ENCODE measurements at regions not wholly inside any gene's neighbourhood (a gene's known extent, or its start where the extent isn't known, plus 50 kb on each side); places are given as distances from the start of the nearest gene placed in this dataset.

- no peaks in the 10 kb centered on the region for H3K9me3 ChIP-seq (ENCODE audit: low read length)
- H3K9me3 Mint-ChIP-seq: peaks cover 0 to 11% (median 2%) of the 10 kb centered on the region in 5 donors
- no peaks in the 10 kb centered on the region for H3K36me3 Mint-ChIP-seq
- no peak overlapping the region for H3K4me3 ChIP-seq (ENCODE audit: low read length)
- H3K27ac ChIP-seq (ENCODE audit: low read depth, low read length): no peak overlapping the region
- H3K27me3 ChIP-seq (ENCODE audit: insufficient read depth, low read length, poor library complexity, severe bottlenecking): no peaks in the 10 kb centered on the region
- peaks cover 9 to 17% of the 10 kb centered on the region in 2 donors for H3K27me3 Mint-ChIP-seq
- no peak overlapping the region for H3K27ac Mint-ChIP-seq
- ChIA-PET CTCF (no interaction called here), POLR2A (no interaction called here)
- no peak for DNase-seq
- no peak overlapping the region for H3K4me3 Mint-ChIP-seq
- H3K4me1 ChIP-seq (ENCODE audit: insufficient read depth, low read length): no peaks in the 10 kb centered on the region
- H3K36me3 ChIP-seq (ENCODE audit: insufficient read depth, low read length): no peaks in the 10 kb centered on the region
- peaks cover 0 to 5% (median 0%) of the 10 kb centered on the region in 3 donors for H3K4me1 Mint-ChIP-seq
Measured at GRCh38 chr2:16010951-16011620, 70.7 kb downstream of the MYCN start.

GRCh38 chr2:16010011-16010410, 69.7 kb downstream of the MYCN start:
- H3K27ac Mint-ChIP-seq: no peak overlapping the region
- H3K36me3 ChIP-seq (ENCODE audit: insufficient read depth, low read length): no peaks in the 10 kb centered on the region
- no peaks in the 10 kb centered on the region for H3K4me1 ChIP-seq (ENCODE audit: insufficient read depth, low read length)
- H3K27me3 ChIP-seq (ENCODE audit: insufficient read depth, low read length, poor library complexity, severe bottlenecking): no peaks in the 10 kb centered on the region
- ChIA-PET CTCF (no interaction called here), POLR2A (no interaction called here)
- no peaks in the 10 kb centered on the region for H3K9me3 ChIP-seq (ENCODE audit: low read length)
- peaks cover 0 to 5% (median 0%) of the 10 kb centered on the region in 3 donors for H3K4me1 Mint-ChIP-seq
- peaks cover 0 to 11% (median 3%) of the 10 kb centered on the region in 5 donors for H3K9me3 Mint-ChIP-seq
- peaks cover 13 to 15% of the 10 kb centered on the region in 2 donors for H3K27me3 Mint-ChIP-seq
- H3K4me3 Mint-ChIP-seq: no peak overlapping the region
- DNase-seq: no peak
- H3K36me3 Mint-ChIP-seq: no peaks in the 10 kb centered on the region
- no peak overlapping the region for H3K4me3 ChIP-seq (ENCODE audit: low read length)
- no peak overlapping the region for H3K27ac ChIP-seq (ENCODE audit: low read depth, low read length)

- H3K9me3 ChIP-seq (ENCODE audit: low read length): no peaks in the 10 kb centered on the region
- no peak overlapping the region for H3K4me3 Mint-ChIP-seq
- H3K27me3 Mint-ChIP-seq: peaks cover 11 to 13% of the 10 kb centered on the region in 2 donors
- no peaks in the 10 kb centered on the region for H3K36me3 ChIP-seq (ENCODE audit: insufficient read depth, low read length)
- no peak overlapping the region for H3K4me3 ChIP-seq (ENCODE audit: low read length)
- H3K4me1 Mint-ChIP-seq: peaks cover 0 to 5% (median 0%) of the 10 kb centered on the region in 3 donors
- POLR2A ChIA-PET: no interaction called here
- H3K27me3 ChIP-seq (ENCODE audit: insufficient read depth, low read length, poor library complexity, severe bottlenecking): no peaks in the 10 kb centered on the region
- CTCF ChIA-PET: no interaction called here
- no peaks in the 10 kb centered on the region for H3K36me3 Mint-ChIP-seq
- no peak for DNase-seq
- no peaks in the 10 kb centered on the region for H3K4me1 ChIP-seq (ENCODE audit: insufficient read depth, low read length)
- H3K27ac Mint-ChIP-seq: no peak overlapping the region
- H3K27ac ChIP-seq (ENCODE audit: low read depth, low read length): no peak overlapping the region
- H3K9me3 Mint-ChIP-seq: peaks cover 0 to 9% (median 3%) of the 10 kb centered on the region in 5 donors
Measured at GRCh38 chr2:16009560-16009959, 69.2 kb downstream of the MYCN start.

GRCh38 chr2:16008856-16009255, 68.5 kb downstream of the MYCN start:
- H3K4me1 Mint-ChIP-seq: peaks cover 0 to 5% (median 0%) of the 10 kb centered on the region in 3 donors
- peaks cover 6 to 10% of the 10 kb centered on the region in 2 donors for H3K27me3 Mint-ChIP-seq
- H3K4me1 ChIP-seq (ENCODE audit: insufficient read depth, low read length): no peaks in the 10 kb centered on the region
- no peaks in the 10 kb centered on the region for H3K36me3 Mint-ChIP-seq
- no peak overlapping the region for H3K4me3 Mint-ChIP-seq
- no peak overlapping the region for H3K27ac ChIP-seq (ENCODE audit: low read depth, low read length)
- CTCF ChIA-PET: no interaction called here
- H3K27ac Mint-ChIP-seq: no peak overlapping the region
- H3K9me3 Mint-ChIP-seq: peaks cover 0 to 7% (median 3%) of the 10 kb centered on the region in 5 donors
- H3K27me3 ChIP-seq (ENCODE audit: insufficient read depth, low read length, poor library complexity, severe bottlenecking): no peaks in the 10 kb centered on the region
- no peak overlapping the region for H3K4me3 ChIP-seq (ENCODE audit: low read length)
- POLR2A ChIA-PET: no interaction called here
- DNase-seq: no peak
- H3K36me3 ChIP-seq (ENCODE audit: insufficient read depth, low read length): no peaks in the 10 kb centered on the region
- H3K9me3 ChIP-seq (ENCODE audit: low read length): no peaks in the 10 kb centered on the region

GRCh38 chr2:16008331-16008850, 68.0 kb downstream of the MYCN start:
- peaks cover 2 to 5% of the 10 kb centered on the region in 2 donors for H3K27me3 Mint-ChIP-seq
- Histone ChIP-seq H3K27me3 (ENCODE audit: insufficient read depth, low read length, poor library complexity, severe bottlenecking) (no peaks in the 10 kb centered on the region), H3K4me3 (ENCODE audit: low read length) (no peak overlapping the region), H3K36me3 (ENCODE audit: insufficient read depth, low read length) (no peaks in the 10 kb centered on the region), H3K27ac (ENCODE audit: low read depth, low read length) (no peak overlapping the region), H3K4me1 (ENCODE audit: insufficient read depth, low read length) (no peaks in the 10 kb centered on the region), H3K9me3 (ENCODE audit: low read length) (no peaks in the 10 kb centered on the region)
- no peaks in the 10 kb centered on the region for H3K36me3 Mint-ChIP-seq
- H3K9me3 Mint-ChIP-seq: peaks cover 0 to 8% (median 3%) of the 10 kb centered on the region in 5 donors
- ChIA-PET CTCF (no interaction called here), POLR2A (no interaction called here)
- no peak for DNase-seq
- peaks cover 0 to 2% (median 0%) of the 10 kb centered on the region in 3 donors for H3K4me1 Mint-ChIP-seq
- H3K27ac Mint-ChIP-seq: no peak overlapping the region
- no peak overlapping the region for H3K4me3 Mint-ChIP-seq

GRCh38 chr2:16007167-16007934, 67.0 kb downstream of the MYCN start:
- Mint-ChIP-seq H3K4me3 (no peak overlapping the region), H3K27ac (no peak overlapping the region), H3K4me1 (no peaks in the 10 kb centered on the region), H3K9me3 (peaks cover 0 to 9% (median 5%) of the 10 kb centered on the region in 5 donors), H3K27me3 (peaks cover 0 to 4% of the 10 kb centered on the region in 2 donors), H3K36me3 (no peaks in the 10 kb centered on the region)
- POLR2A ChIA-PET: no interaction called here
- Histone ChIP-seq H3K36me3 (ENCODE audit: insufficient read depth, low read length) (no peaks in the 10 kb centered on the region), H3K27ac (ENCODE audit: low read depth, low read length) (no peak overlapping the region), H3K27me3 (ENCODE audit: insufficient read depth, low read length, poor library complexity, severe bottlenecking) (no peaks in the 10 kb centered on the region), H3K9me3 (ENCODE audit: low read length) (no peaks in the 10 kb centered on the region), H3K4me1 (ENCODE audit: insufficient read depth, low read length) (no peaks in the 10 kb centered on the region), H3K4me3 (ENCODE audit: low read length) (no peak overlapping the region)
- no peak for DNase-seq
- CTCF ChIA-PET: no interaction called here

GRCh38 chr2:16006537-16007166, 66.3 kb downstream of the MYCN start:
- Histone ChIP-seq H3K4me1 (ENCODE audit: insufficient read depth, low read length) (no peaks in the 10 kb centered on the region), H3K9me3 (ENCODE audit: low read length) (no peaks in the 10 kb centered on the region), H3K27me3 (ENCODE audit: insufficient read depth, low read length, poor library complexity, severe bottlenecking) (no peaks in the 10 kb centered on the region), H3K27ac (ENCODE audit: low read depth, low read length) (no peak overlapping the region), H3K36me3 (ENCODE audit: insufficient read depth, low read length) (no peaks in the 10 kb centered on the region), H3K4me3 (ENCODE audit: low read length) (no peak overlapping the region)
- no peak for DNase-seq
- ChIA-PET CTCF (no interaction called here), POLR2A (no interaction called here)
- H3K4me1 Mint-ChIP-seq: no peaks in the 10 kb centered on the region
- H3K27me3 Mint-ChIP-seq: peaks cover 0 to 4% of the 10 kb centered on the region in 2 donors
- peaks cover 0 to 8% (median 5%) of the 10 kb centered on the region in 5 donors for H3K9me3 Mint-ChIP-seq
- H3K36me3 Mint-ChIP-seq: no peaks in the 10 kb centered on the region
- no peak overlapping the region for H3K27ac Mint-ChIP-seq
- no peak overlapping the region for H3K4me3 Mint-ChIP-seq
